ENCODE measurements at regions not wholly inside any gene's neighbourhood (a gene's known extent, or its start where the extent isn't known, plus 50 kb on each side); places are given as distances from the start of the nearest gene placed in this dataset.

- H3K9me3 ChIP-seq (ENCODE audit: insufficient read depth, low read length, severe bottlenecking) = no peaks in the 10 kb centered on the region
- H4K20me1 ChIP-seq (ENCODE audit: insufficient read depth, low read length) = no peaks in the 10 kb centered on the region
- no peak for ATAC-seq (ENCODE audit: insufficient read depth, low read depth)
- no peaks in the 10 kb centered on the region for H3K4me1 ChIP-seq (ENCODE audit: insufficient read depth, low read length)
- H3K27ac ChIP-seq (ENCODE audit: low read length) = no peak overlapping the region
- TF ChIP-seq CTCF (IDR thresholded peaks at IDR 0.05; ENCODE audit: borderline replicate concordance, extremely low read depth, low read length, poor library complexity, severe bottlenecking) (no peak), EZH2 (IDR thresholded peaks at IDR 0.05; ENCODE audit: borderline replicate concordance, low read depth, low read length, severe bottlenecking) (no peak)
- no peak overlapping the region for H2AFZ ChIP-seq (ENCODE audit: low read depth, low read length)
- H3K79me2 ChIP-seq (ENCODE audit: insufficient read depth, low read length) = no peaks in the 10 kb centered on the region
- no peak overlapping the region for H3K4me2 ChIP-seq (ENCODE audit: insufficient read depth, low read length)
- no peak overlapping the region for H3K9ac ChIP-seq (ENCODE audit: low read depth, low read length)
- no peak for DNase-seq
- no peaks in the 10 kb centered on the region for H3K36me3 ChIP-seq (ENCODE audit: insufficient read depth, low read length)
- H3K4me3 ChIP-seq (ENCODE audit: low read depth in 1 of 2, low read length in 2 of 2) = no peak overlapping the region
- peaks cover 2% of the 10 kb centered on the region for H3K27me3 ChIP-seq (ENCODE audit: insufficient read depth, low read length, poor library complexity)
These were observed 139.7 kb downstream of the DDX1 start for GRCh38 chr2:15731213-15731888.

- no peak overlapping the region for H3K4me3 ChIP-seq (ENCODE audit: low read depth in 1 of 2, low read length in 2 of 2)
- no peak overlapping the region for H2AFZ ChIP-seq (ENCODE audit: low read depth, low read length)
- H3K9me3 ChIP-seq (ENCODE audit: insufficient read depth, low read length, severe bottlenecking) = no peaks in the 10 kb centered on the region
- no peaks in the 10 kb centered on the region for H4K20me1 ChIP-seq (ENCODE audit: insufficient read depth, low read length)
- H3K4me2 ChIP-seq (ENCODE audit: insufficient read depth, low read length) = no peak overlapping the region
- no peak overlapping the region for H3K9ac ChIP-seq (ENCODE audit: low read depth, low read length)
- no peaks in the 10 kb centered on the region for H3K36me3 ChIP-seq (ENCODE audit: insufficient read depth, low read length)
- H3K27ac ChIP-seq (ENCODE audit: low read length) = no peak overlapping the region
- DNase-seq (no peak), ATAC-seq (ENCODE audit: insufficient read depth, low read depth) (no peak)
- H3K79me2 ChIP-seq (ENCODE audit: insufficient read depth, low read length) = no peaks in the 10 kb centered on the region
- H3K27me3 ChIP-seq (ENCODE audit: insufficient read depth, low read length, poor library complexity) = peaks cover 2% of the 10 kb centered on the region
- no peak for TF ChIP-seq EZH2 (IDR thresholded peaks at IDR 0.05; ENCODE audit: borderline replicate concordance, low read depth, low read length, severe bottlenecking)
- TF ChIP-seq CTCF (IDR thresholded peaks at IDR 0.05; ENCODE audit: borderline replicate concordance, extremely low read depth, low read length, poor library complexity, severe bottlenecking) = no peak
- no peaks in the 10 kb centered on the region for H3K4me1 ChIP-seq (ENCODE audit: insufficient read depth, low read length)
These were observed 140.2 kb downstream of the DDX1 start for GRCh38 chr2:15731889-15732271.

GRCh38 chr2:15732341-15733077 lies 140.8 kb downstream of the DDX1 start:
- DNase-seq (no peak), ATAC-seq (ENCODE audit: insufficient read depth, low read depth) (no peak)
- no peak overlapping the region for H2AFZ ChIP-seq (ENCODE audit: low read depth, low read length)
- peaks cover 2% of the 10 kb centered on the region for H3K27me3 ChIP-seq (ENCODE audit: insufficient read depth, low read length, poor library complexity)
- no peaks in the 10 kb centered on the region for H3K9me3 ChIP-seq (ENCODE audit: insufficient read depth, low read length, severe bottlenecking)
- no peak for TF ChIP-seq CTCF (IDR thresholded peaks at IDR 0.05; ENCODE audit: borderline replicate concordance, extremely low read depth, low read length, poor library complexity, severe bottlenecking)
- no peak for TF ChIP-seq EZH2 (IDR thresholded peaks at IDR 0.05; ENCODE audit: borderline replicate concordance, low read depth, low read length, severe bottlenecking)
- H3K27ac ChIP-seq (ENCODE audit: low read length) = no peak overlapping the region
- H3K4me3 ChIP-seq (ENCODE audit: low read depth in 1 of 2, low read length in 2 of 2) = no peak overlapping the region
- H3K36me3 ChIP-seq (ENCODE audit: insufficient read depth, low read length) = no peaks in the 10 kb centered on the region
- no peaks in the 10 kb centered on the region for H3K79me2 ChIP-seq (ENCODE audit: insufficient read depth, low read length)
- H3K9ac ChIP-seq (ENCODE audit: low read depth, low read length) = no peak overlapping the region
- H4K20me1 ChIP-seq (ENCODE audit: insufficient read depth, low read length) = no peaks in the 10 kb centered on the region
- H3K4me1 ChIP-seq (ENCODE audit: insufficient read depth, low read length) = no peaks in the 10 kb centered on the region
- no peak overlapping the region for H3K4me2 ChIP-seq (ENCODE audit: insufficient read depth, low read length)

All from DND-41 (cell line).